HG02571 (cell line): ENCODE measurements at regions not wholly inside any gene's neighbourhood (a gene's known extent, or its start where the extent isn't known, plus 50 kb on each side); places are given as distances from the start of the nearest gene placed in this dataset.
"Not testable (repeated sequence)": the region's sequence is repeated elsewhere in the genome, so short reads cannot be mapped to it uniquely, and the experiment has no call there.

Experiments used
- ATAC-seq: cut with Tn5 transposase; IDR thresholded peaks from one replicate; pipeline ENCODE4 v1.9.1; 2021; ENCODE audit warnings: mild to moderate bottlenecking, moderate library complexity; ENCODE audit not compliant: unreplicated experiment

DNA sequence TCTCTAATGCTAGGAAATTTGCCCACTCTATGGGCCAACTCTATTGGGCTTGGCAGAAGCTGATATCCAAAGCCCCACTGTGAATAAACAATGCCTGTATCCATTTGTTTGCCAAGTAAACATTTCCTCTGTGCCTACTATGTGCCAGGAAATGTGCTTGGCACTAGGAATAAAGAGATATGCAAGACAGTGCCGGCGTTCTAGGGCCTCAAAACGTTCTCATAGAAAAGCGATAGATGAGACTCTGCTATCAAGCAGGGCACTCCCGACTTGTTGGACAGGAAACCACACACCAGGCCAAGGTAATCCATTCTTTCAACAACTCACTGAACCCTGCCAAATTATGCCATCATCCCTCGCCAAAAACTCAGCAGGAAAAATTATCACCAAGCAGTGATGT lies 196.7 kb downstream of the IPMK start:
- ATAC-seq = no peak

DNA sequence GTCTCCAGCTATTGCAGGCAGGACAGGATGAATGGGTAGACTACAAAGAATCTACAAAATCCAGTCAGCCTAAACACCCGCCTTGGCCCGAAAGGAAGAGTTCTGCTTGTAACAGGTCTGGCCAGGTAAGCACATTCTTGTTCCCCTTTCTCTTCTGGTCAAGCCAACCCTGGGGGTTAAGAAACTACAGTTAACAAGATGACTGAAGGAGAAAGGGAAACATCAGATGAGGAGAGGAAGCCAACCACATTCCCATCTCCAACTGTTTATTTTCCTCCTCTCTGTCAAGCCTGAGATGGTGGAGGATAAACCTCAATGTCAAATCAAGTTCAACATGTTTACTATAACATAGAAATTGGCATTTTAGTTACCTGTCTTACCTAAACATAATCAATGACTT lies 198.9 kb downstream of the IPMK start:
- no peak for ATAC-seq

DNA sequence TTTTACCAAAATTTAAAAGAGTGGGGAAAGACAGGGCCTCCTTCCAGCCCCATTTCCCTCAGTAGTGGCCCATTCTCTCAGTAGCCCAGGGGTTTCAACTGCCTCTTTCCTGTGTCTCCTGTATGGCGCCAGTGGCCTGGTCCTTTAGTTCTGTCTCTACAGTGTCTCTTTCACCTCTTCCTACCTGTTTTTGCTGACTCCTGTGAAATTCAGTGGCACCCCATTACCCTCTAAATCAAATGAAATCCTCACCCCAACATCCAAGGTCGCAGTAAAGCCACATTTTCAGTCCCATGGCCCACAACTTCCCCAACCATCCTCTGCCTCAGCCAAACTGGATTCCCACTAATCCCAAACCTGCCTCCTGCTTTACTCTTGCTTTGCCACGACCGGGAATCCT lies 200.7 kb downstream of the IPMK start:
- ATAC-seq = no peak

DNA sequence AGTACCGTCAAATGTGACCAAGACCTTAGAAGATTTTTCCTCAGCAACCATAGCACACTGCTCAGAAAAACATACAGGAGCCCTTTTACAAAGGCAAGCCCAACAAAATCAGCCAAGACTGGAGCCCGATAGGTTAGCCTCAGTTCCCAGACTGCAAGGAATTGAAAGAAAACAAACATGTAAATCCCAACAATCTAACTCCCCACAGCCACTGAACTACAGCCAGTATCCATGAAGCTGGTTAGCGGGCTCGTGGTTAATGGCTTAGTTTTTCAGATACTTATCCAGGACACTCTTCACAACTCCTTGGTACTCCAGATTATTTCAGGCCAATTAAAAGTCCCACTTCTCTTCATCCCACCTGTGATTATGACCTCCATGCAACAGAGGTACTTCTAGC lies 201.6 kb downstream of the IPMK start:
- ATAC-seq = no peak

DNA sequence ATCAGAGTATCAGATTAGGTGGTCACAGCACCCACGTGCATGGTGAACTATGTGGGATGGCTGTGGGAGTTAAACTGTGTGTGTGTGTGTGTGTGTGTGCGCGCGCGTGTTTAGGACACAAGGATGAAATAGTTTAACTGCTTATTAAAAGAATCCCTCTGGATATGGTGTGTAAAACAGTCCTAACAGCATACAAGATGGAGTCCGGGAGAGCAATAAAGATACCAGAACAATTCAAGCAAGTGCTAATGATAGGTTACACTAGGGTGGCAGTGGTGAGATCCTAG lies 202.2 kb downstream of the IPMK start:
- no peak for ATAC-seq

DNA sequence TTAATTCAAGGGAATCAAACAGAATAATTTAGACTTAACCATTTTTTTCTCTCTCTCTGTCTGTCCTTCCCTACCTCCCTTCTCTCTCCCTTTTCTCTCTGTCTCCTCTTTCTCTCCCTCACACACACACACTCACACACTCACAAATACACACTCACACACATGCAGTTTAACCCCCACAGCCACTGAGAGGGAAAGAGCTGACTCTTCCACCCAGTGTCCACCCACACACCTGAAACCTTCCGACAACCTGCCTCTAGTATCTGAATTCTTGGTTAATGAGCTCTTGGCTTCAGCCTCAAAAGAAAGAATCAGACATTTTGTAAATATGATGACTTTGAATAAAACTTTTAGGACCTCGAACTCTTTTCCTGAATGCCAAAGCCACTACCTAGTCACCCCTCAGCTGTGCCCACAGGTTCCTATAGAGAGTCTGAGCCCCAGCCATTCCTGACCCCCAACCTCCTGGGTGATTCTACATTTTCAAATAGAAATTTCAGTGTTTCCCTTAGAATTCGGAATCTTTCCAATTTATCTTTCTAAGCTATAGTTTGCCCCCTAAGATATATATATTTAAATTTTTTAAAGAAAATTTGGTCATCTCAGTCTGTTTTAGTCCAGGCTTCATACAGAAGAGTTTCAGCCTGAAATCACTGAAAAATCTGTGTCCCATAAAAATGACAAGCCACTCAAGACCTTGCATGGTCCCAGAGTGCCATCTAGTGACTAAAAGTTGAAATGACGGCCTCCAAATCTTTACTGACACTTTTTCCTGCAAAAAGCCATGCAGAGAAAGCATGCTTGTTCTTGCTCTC lies 202.8 kb downstream of the IPMK start:
- ATAC-seq = no peak

DNA sequence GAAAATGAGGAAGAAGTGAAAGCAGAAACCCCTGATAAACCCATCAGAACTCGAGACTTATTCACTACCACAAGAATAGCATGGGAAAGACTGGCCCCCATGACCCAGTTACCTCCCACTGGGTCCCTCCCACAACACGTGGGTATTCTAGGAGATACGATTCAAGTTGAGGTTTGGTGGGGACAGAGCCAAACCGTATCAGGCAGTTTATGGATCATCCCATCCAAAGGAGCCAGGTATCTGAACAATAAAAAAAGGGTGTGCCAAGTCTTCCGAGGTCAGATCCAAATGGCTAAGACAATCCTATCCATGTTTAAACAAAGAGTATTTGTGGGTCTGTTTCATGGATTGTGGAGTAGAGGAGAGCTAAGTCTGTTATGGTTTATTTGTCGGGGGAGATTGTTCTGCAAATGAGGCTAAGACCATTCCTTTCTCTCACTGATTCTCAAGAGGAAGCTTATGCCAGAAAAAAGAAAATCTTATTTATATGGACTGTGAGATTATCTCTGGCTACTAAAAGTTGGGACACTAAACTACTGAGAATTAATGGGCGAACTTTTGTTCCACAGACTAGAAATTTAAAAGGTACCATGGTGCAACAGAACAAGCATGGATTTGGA lies 203.7 kb downstream of the IPMK start:
- ATAC-seq = no peak

DNA sequence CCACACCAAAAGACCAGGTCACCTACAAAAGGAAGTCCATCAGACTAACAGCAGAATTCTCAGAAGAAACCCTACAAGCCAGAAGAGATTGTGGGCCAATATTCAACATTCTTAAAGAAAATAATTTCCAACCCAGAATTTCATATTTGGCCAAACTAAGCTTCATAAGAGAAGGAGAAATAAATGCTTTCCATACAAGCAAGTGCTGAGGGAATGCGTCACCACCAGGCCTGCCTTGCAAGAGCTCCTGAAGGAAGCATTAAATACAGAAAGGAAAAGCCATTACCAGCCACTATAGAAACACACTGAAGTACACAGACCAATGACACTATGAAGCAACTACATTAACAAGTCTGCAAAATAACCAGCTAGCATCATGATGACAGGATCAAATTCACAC lies 209.0 kb downstream of the IPMK start:
- ATAC-seq = not testable (repeated sequence)

DNA sequence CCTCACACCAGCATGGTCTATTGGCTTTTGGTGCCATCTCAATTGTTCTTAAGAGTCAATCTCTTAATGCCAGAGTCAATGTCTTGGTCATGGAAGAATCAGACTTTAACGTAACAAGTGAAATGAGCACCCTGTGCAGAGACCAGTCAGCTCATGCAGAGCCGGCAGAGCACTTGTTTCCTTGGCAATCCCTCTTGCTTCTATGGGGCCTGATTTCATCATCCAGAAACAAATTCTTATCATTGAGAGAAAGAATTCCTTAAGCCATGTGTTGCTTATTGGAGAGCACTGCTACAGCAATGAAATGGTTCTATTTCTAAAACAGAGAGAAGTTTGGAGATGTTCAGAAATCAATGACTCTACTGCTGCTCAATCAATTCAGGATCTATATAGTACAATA lies 212.8 kb downstream of the IPMK start:
- ATAC-seq = no peak

DNA sequence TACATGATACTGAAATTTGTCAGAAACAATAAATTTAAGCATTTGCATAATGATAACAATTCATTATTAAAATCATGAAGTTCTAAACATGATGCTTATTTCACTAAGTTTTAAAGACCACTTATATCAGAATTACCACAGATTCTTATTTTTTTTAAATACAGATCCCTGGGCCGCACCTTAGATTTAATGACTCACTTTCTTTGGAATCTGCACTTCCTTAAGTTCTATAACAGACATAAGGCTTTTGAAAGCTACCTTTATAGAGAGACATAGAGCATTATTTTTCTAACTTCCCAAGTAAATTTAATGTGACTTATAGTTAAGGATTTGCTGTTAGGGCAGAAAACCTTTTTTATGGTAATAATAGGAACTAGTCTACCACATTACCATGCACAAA lies 214.9 kb downstream of the IPMK start:
- no peak for ATAC-seq

DNA sequence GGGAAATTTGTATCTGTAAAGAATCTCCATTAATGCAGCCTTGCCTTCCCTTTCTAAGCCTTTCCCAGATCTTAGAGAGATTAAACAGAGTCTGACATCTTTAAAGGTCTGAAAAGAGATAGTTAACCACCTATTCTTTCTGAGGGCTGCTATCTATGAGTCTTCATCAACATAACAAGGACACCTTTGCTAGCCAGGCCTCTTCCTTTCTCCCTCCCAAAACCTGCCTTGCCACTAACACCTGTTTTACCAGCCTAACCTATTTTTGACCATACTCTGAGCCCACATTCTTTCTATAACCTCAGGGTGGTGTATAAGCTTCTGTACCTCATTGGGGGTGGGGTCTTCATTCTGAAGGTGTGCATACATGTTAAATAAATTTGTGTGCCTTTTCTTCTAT lies 217.1 kb downstream of the IPMK start:
- ATAC-seq = no peak

DNA sequence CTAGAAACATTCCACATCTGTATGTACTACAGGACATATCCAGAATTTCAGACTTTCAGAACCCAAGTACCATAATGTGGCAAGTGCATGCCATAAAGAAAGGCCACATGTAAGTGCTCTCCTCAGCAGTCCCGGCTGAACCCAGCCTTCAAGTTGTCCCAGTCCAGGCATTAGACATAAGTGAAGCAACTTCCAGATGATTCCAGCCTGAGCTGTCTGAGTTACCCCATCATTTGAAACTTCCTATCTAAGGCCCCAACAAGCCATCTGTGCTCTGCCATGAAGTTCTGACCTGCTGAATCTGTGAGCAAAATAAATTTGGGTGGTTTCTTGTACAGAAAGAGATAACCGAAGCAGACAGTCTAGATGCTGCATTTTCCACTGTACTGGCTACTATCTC lies 218.8 kb downstream of the IPMK start:
- ATAC-seq = no peak

DNA sequence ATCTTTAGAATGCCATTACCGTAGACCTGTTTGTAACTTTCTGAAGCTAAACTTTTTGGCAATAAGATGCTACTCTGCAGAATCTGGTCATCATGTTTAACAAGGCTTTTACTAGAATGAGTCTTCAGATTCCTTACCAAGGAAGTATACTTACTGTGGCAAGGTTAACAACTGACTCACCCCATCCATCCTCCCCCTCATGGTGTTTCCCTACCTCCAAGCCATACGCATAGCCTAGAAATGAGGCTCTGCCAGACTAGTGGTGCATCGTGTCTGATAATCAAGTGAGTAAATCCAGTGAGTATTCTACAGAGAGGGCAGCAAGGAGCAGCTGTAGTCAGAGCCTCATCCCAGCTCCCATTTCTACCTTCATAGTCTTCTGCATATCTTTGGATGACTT lies 223.6 kb downstream of the IPMK start:
- ATAC-seq = no peak

DNA sequence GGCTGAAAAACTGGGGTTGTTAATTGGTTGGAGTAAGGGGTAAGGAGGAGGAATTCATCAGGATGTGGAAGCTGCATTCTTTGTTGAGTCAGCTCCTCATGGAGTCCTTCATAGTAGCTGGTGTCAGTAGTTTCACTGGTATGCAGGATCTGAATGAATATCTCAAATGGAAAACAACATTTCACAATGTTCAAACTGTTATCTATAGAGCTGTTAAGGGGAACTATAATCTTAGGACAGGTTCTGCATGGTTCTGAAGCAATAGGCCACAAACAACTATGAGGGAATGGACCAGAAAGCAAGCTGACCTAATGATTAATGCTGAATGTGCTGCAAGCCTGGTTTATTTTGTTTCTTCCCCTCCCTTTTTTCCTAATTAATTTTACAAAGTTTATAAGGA lies 225.8 kb downstream of the IPMK start:
- no peak for ATAC-seq

DNA sequence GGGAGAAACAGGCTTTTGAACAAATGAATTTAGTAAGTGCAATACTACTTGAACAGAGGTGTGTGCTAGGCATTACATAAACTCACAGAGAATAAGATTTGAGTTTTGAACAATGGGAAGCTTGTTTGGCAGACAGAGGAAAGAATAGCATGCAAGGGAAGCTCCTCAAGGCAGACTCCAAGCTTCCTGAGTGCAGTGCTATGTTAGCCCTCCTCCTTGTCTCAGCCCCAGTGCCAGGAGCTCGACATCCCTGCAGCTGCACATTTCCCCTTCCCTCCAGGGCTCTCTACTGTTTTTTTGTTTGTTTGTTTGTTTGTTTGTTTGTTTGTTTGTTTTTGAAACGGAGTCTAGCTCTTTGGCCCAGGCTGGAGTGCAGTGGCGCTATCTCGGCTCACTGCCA lies 237.5 kb downstream of the IPMK start:
- no peak for ATAC-seq

DNA sequence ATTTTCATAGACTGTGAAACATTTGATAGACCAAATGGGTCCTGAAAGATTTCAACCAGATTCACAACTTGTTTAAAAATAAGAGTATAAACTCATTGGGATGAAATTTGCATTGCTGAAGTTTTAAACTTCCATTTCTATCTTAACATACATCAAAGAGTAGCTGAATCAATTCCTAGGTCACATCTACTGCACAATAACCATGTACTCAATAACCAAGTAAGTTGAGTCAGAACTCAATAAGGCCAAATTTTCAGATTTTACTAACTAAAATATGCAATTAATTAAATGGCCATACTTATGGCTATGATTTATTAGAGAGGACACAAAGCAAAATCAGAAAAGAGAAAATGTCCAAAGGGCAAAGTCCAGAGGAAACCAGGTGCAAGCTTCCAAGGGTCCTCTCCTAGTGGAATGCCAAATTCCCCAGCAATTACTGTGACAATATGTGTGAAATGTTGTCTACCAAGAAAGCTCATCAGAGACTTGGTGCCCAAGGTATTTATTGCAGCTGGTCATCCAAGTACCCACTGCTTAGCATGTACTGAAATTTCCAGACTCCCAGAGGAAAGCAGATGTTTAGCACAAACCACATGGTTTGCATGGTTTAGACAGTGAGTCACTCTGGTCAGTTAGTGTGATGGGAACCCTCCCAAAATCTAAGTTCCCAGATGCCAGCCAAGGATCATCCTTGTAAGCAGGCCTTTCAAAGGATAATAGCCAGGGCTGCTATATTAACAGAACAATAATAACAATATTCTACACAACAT lies 238.9 kb downstream of the IPMK start:
- no peak for ATAC-seq

DNA sequence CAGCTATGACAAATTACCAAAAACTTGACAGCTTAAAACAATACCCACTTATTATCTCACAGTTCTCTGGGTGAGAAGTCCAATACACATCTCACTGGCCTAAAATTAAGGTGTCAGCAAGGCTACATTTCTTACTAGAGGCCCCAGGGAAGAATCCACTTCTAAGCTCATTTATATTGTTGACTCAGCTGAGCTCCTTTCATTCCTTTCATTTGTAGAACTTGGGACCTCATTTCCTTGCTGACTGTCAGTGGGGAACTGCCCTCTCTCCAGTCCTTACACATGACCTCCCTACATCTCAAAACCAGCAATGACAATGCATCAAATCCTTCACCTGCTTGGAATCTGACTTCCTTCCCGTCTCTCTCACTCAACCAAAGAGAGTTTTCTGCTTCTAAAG lies 240.3 kb downstream of the IPMK start:
- ATAC-seq = no peak

DNA sequence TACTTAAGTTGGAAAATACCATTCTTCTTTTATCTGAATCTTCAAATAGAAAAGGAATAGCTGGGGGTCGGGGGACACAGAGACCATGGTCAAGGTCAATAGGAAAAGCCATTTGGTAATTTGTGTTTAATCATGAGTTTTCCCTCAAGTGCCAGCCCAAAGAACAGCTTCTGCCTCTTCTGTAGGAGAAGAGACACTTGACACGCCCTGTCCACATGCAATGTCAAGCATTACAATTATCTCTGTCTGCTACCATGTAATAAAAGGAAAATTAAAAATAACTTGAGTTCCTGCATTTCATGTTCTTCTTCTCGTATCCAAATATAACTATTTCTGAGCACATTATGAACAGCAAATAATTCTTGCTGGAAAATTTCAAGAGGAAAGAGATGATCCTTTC lies 241.7 kb downstream of the IPMK start:
- no peak for ATAC-seq

DNA sequence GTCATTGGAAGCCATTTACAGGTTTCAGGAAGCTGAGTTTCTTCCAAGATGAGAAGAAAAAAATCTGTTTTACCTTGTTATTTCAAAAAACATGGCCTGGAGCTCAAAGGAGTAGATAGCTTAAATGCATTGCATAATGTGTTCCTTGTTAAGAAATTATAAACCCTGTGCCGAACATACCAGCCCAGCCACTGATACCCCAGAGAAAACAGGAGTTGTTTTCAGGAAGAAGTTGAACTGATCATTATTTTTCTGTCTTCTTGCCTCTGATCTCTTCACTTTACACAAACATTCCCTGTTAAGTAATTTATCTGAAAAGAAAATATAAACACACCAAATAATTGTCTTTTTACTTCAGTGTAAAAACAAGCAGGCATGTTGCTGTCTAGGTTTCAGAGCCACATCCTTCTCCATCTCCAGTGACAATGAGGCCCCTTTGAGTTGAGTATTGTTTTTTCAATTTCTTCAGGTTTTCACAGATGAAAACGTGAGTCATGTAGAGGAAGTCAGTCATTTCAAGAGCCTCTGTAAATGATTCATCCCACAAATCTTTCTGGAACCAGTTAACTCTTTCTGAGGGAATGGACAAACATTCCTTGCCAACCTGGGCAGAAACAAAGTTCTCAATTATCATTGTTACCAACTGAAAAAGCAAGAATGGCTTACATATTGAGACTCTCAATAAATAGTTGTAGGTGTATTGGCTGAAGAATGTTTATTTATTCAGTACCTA lies 244.2 kb downstream of the IPMK start:
- ATAC-seq = no peak

DNA sequence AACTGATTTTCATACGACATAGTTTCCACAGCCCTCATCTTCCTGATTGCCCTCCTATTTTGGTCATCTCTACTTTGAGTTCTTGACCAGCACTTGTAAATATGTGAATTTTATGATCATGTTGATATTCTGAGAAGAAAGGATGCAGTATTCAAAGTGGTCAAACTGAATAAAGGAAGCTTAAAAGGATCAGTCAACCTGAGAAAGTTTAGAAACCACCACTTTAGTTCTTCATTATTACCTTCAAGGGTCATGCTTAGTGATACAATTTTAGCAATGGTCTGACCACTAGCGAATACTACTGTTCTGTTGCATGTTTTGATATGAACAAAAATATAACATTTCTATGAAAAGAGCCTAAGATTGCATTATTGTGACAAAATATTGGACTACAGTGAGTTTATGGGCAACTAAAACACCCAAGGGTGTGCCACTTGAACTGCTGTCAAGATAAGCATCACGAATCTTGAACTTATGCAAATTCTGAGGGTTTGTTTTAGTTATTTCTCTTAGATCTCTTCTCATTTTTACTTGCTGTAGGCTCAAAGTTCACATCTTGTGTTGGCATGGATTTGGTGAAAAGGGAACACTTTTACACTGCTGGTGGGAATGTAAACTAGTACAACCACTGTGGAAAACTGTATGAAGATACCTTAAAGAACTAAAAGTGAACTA lies 247.7 kb downstream of the IPMK start:
- ATAC-seq = no peak

DNA sequence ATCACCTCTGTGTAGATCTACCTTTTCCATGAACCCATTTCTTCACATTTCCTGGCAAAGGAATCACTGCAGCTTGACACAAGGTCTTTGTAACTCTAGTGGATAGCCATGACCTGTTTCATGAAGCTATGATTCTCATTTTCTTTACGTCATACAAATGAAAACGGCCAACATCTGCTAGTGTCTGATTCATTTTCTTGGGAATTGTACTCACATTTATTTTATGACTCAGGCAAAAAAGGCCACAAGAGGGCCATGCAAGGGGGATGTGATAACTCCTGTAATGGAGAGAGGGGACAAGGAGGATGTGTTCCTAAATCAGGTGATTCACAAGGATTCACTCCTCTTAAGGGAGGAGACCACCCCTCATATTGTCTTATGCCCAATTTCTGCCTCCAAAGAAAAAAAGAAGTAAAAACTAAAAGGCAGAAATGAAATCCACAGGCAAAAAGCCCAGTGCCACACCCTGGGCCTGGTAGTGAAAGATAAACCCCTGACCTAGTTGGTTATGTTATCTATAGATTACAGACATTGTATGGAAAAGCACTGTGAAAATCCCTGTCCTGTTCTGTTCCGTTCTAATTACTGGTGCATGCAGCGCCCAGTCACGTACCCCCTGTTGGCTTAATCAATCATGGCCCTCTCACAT lies 249.9 kb downstream of the IPMK start:
- no peak for ATAC-seq
